GM23338 (cell line): ENCODE measurements at regions not wholly inside any gene's neighbourhood (a gene's known extent, or its start where the extent isn't known, plus 50 kb on each side); places are given as distances from the start of the nearest gene placed in this dataset.
A peak's percentile ranks its signal among the peaks of the same experiment; 100 is the strongest.

Source experiments
- ATAC-seq: fragments of 200-7000 bp; cut with Tn5 transposase; 3 replicates; pipeline ENCODE4 v1.9.1; 2020
- DNase-seq: peaks from one replicate; pipeline ENCODE4 v3.0.0-alpha.2; 2015; ENCODE audit warnings: low spot score
- H2AFZ ChIP-seq: fragments of 200-600 bp; sonication (generic); 2 replicates; pipeline ENCODE4 v1.8.0; 2016; ENCODE audit warnings: antibody characterized with exemption, mild to moderate bottlenecking, moderate library complexity
- H3F3A ChIP-seq: fragments of 200-600 bp; sonication (generic); replicated peaks from 2 replicates; pipeline ENCODE4 v1.8.0; 2017; ENCODE audit warnings: antibody characterized with exemption, mixed run types, low read depth
- H3K27ac ChIP-seq: fragments of 200-600 bp; sonication (generic); 2 replicates; pipeline ENCODE4 v1.6.1; 2016; ENCODE audit warnings: low read depth
- H3K27me3 ChIP-seq: fragments of 200-600 bp; sonication (generic); 2 replicates; pipeline ENCODE4 v1.8.0; 2016; ENCODE audit warnings: mild to moderate bottlenecking, mixed run types, moderate library complexity; ENCODE audit not compliant: insufficient read depth
- H3K36me3 ChIP-seq: fragments of 200-600 bp; sonication (generic); 2 replicates; pipeline ENCODE4 v1.8.0; 2016; ENCODE audit warnings: mild to moderate bottlenecking; ENCODE audit not compliant: insufficient read depth
- H3K4me1 ChIP-seq: fragments of 200-600 bp; sonication (generic); 2 replicates; pipeline ENCODE4 v1.8.0; 2016; ENCODE audit warnings: mild to moderate bottlenecking, moderate library complexity; ENCODE audit not compliant: insufficient read depth
- H3K4me2 ChIP-seq: fragments of 200-600 bp; sonication (generic); 2 replicates; pipeline ENCODE4 v1.7.1; 2017; ENCODE audit warnings: mixed run types
- H3K4me3 ChIP-seq: fragments of 200-600 bp; sonication (generic); 2 replicates; pipeline ENCODE4 v1.6.1; 2016; ENCODE audit warnings: mixed run types
- H3K79me2 ChIP-seq: fragments of 200-600 bp; sonication (generic); replicated peaks from 2 replicates; pipeline ENCODE4 v1.8.0; 2017; ENCODE audit warnings: mild to moderate bottlenecking; ENCODE audit not compliant: insufficient read depth
- H3K9me2 ChIP-seq: fragments of 200-600 bp; sonication (generic); 2 replicates; pipeline ENCODE4 v1.8.0; 2017; ENCODE audit not compliant: insufficient read depth
- H4K20me1 ChIP-seq: fragments of 200-600 bp; sonication (generic); replicated peaks from 2 replicates; pipeline ENCODE4 v1.8.0; 2017; ENCODE audit warnings: mild to moderate bottlenecking; ENCODE audit not compliant: insufficient read depth
- H3K27ac Mint-ChIP-seq: 2 replicates; pipeline ENCODE4 v1.8.0; 2020; ENCODE audit warnings: inconsistent platforms, mild to moderate bottlenecking, moderate library complexity, mixed read lengths
- H3K27me3 Mint-ChIP-seq: 3 replicates; pipeline ENCODE4 v1.8.0; 2022; ENCODE audit warnings: low read depth, mild to moderate bottlenecking, moderate library complexity, mixed read lengths, inconsistent platforms; ENCODE audit not compliant: insufficient read depth, poor library complexity
- H3K36me3 Mint-ChIP-seq: 3 replicates; pipeline ENCODE4 v1.8.0; 2021; ENCODE audit warnings: low read depth, mild to moderate bottlenecking, inconsistent platforms, moderate library complexity, mixed read lengths
- H3K4me1 Mint-ChIP-seq: 3 replicates; pipeline ENCODE4 v1.8.0; 2020; ENCODE audit warnings: mild to moderate bottlenecking, inconsistent platforms, mixed read lengths
- H3K4me3 Mint-ChIP-seq: 3 replicates; pipeline ENCODE4 v1.8.0; 2021; ENCODE audit warnings: moderate library complexity, mild to moderate bottlenecking, inconsistent platforms, mixed read lengths
- H3K9me3 Mint-ChIP-seq: 3 replicates; pipeline ENCODE4 v1.8.0; 2020; ENCODE audit warnings: moderate library complexity, mild to moderate bottlenecking, inconsistent platforms, mixed read lengths
- CREB1 ChIP-seq: fragments of 250-450 bp; sonication (Bioruptor Pico); IDR thresholded peaks from 2 replicates; pipeline ENCODE4 v1.5.0; 2020; ENCODE audit warnings: low read depth, mild to moderate bottlenecking, moderate library complexity
- CTCF ChIP-seq, 2 experiments: fragments of 200-600 bp in 1 of 2; sonication (generic) in 1 of 2; conservative IDR thresholded peaks; 2 replicates each; pipeline versions ENCODE4 v1.5.1 to v1.6.1; 2016 to 2017; ENCODE audit warnings: antibody characterized with exemption in 2 of 2, low read depth in 2 of 2, mild to moderate bottlenecking in 2 of 2, moderate library complexity in 1 of 2
- ETS1 ChIP-seq: IDR thresholded peaks from 2 replicates; pipeline ENCODE4 v1.6.1; 2016; ENCODE audit warnings: antibody characterized with exemption
- EZH2 ChIP-seq: fragments of 200-600 bp; sonication (generic); IDR thresholded peaks from one replicate; pipeline ENCODE4 v1.8.0; 2017; ENCODE audit warnings: antibody characterized with exemption, mild to moderate bottlenecking, low read depth; ENCODE audit not compliant: unreplicated experiment
- EZH2phosphoT487 ChIP-seq: fragments of 200-600 bp; sonication (generic); IDR thresholded peaks from one replicate; pipeline ENCODE4 v1.8.1; 2018; ENCODE audit warnings: antibody characterized with exemption; ENCODE audit not compliant: unreplicated experiment
- JUNB ChIP-seq: IDR thresholded peaks from one replicate; pipeline ENCODE4 v1.6.1; 2016; ENCODE audit warnings: antibody characterized with exemption; ENCODE audit not compliant: unreplicated experiment
- NANOG ChIP-seq: IDR thresholded peaks from 2 replicates; pipeline ENCODE4 v1.6.1; 2016; ENCODE audit warnings: antibody characterized with exemption, borderline replicate concordance
- POLR2AphosphoS5 ChIP-seq: IDR thresholded peaks from 2 replicates; pipeline ENCODE4 v1.6.1; 2016; ENCODE audit warnings: antibody characterized with exemption, low read depth
- REST ChIP-seq: IDR thresholded peaks from one replicate; pipeline ENCODE4 v1.6.1; 2018; ENCODE audit warnings: antibody characterized with exemption; ENCODE audit not compliant: unreplicated experiment
- STAT1 ChIP-seq: IDR thresholded peaks from one replicate; pipeline ENCODE4 v1.6.1; 2016; ENCODE audit warnings: antibody characterized with exemption; ENCODE audit not compliant: unreplicated experiment
- ZNF114 ChIP-seq: fragments of 250-450 bp; sonication (Bioruptor Pico); IDR thresholded peaks from 2 replicates; pipeline ENCODE4 v1.5.0; 2020; ENCODE audit warnings: mild to moderate bottlenecking, moderate library complexity
- ZNF331 ChIP-seq: fragments of 250-450 bp; sonication (Bioruptor Pico); IDR thresholded peaks from 2 replicates; pipeline ENCODE4 v1.5.0; 2020; ENCODE audit warnings: low read depth, mild to moderate bottlenecking, moderate library complexity
- TF ChIP-seq, protein P1 (sequence below): fragments of 250-450 bp; sonication (Bioruptor Pico); IDR thresholded peaks from 2 replicates; pipeline ENCODE4 v1.5.0; 2020; ENCODE audit warnings: mild to moderate bottlenecking, moderate library complexity

DNA sequence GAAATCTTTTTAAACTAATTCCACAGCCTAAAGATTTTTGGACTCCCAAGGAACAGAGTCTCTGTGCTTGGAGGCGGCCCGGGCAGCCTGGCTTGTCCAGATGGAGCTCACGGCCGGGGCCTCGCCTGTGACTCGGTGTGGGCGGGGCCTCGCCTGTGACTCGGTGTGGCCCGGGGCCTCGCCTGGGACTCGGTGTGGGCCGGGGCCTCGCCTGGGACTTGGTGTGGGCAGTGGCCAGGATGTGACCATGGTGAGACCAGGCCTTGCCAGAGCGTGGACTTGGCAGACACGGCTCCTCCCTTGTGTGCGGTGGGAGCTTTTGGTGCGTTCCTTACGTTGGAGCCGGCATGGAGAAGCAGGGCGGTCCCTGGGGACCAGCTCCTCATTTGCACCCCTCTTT lies 92.3 kb downstream of the METRNL start:
- Histone ChIP-seq H2AFZ (peak overlapping the region; percentile 53; the same call in 1 of the 2 replicates), H3K9me2 (peaks cover 3% of the 10 kb centered on the region; the same call in 1 of the 2 replicates), H3K27ac (no peak overlapping the region), H3K27me3 (no peaks in the 10 kb centered on the region), H3K4me1 (no peaks in the 10 kb centered on the region), H3K4me2 (no peak overlapping the region), H3K36me3 (no peaks in the 10 kb centered on the region), H3K79me2 (no peaks in the 10 kb centered on the region), H3F3A (no peaks in the 10 kb centered on the region), H4K20me1 (no peaks in the 10 kb centered on the region), H3K4me3 (no peak overlapping the region)
- TF ChIP-seq ZNF331 (CRISPR knock-in tag) (no peak), REST (no peak), EZH2 (no peak), JUNB (no peak), POLR2AphosphoS5 (no peak), STAT1 (no peak), NANOG (no peak), ZNF114 (CRISPR knock-in tag) (no peak), CTCF (conservative IDR thresholded peaks at IDR 0.05; ENCODE audit: low read depth in 2 of 2) (no peak), ETS1 (no peak), EZH2phosphoT487 (no peak), CREB1 (CRISPR knock-in tag) (no peak)
- TF ChIP-seq, protein P1, sequence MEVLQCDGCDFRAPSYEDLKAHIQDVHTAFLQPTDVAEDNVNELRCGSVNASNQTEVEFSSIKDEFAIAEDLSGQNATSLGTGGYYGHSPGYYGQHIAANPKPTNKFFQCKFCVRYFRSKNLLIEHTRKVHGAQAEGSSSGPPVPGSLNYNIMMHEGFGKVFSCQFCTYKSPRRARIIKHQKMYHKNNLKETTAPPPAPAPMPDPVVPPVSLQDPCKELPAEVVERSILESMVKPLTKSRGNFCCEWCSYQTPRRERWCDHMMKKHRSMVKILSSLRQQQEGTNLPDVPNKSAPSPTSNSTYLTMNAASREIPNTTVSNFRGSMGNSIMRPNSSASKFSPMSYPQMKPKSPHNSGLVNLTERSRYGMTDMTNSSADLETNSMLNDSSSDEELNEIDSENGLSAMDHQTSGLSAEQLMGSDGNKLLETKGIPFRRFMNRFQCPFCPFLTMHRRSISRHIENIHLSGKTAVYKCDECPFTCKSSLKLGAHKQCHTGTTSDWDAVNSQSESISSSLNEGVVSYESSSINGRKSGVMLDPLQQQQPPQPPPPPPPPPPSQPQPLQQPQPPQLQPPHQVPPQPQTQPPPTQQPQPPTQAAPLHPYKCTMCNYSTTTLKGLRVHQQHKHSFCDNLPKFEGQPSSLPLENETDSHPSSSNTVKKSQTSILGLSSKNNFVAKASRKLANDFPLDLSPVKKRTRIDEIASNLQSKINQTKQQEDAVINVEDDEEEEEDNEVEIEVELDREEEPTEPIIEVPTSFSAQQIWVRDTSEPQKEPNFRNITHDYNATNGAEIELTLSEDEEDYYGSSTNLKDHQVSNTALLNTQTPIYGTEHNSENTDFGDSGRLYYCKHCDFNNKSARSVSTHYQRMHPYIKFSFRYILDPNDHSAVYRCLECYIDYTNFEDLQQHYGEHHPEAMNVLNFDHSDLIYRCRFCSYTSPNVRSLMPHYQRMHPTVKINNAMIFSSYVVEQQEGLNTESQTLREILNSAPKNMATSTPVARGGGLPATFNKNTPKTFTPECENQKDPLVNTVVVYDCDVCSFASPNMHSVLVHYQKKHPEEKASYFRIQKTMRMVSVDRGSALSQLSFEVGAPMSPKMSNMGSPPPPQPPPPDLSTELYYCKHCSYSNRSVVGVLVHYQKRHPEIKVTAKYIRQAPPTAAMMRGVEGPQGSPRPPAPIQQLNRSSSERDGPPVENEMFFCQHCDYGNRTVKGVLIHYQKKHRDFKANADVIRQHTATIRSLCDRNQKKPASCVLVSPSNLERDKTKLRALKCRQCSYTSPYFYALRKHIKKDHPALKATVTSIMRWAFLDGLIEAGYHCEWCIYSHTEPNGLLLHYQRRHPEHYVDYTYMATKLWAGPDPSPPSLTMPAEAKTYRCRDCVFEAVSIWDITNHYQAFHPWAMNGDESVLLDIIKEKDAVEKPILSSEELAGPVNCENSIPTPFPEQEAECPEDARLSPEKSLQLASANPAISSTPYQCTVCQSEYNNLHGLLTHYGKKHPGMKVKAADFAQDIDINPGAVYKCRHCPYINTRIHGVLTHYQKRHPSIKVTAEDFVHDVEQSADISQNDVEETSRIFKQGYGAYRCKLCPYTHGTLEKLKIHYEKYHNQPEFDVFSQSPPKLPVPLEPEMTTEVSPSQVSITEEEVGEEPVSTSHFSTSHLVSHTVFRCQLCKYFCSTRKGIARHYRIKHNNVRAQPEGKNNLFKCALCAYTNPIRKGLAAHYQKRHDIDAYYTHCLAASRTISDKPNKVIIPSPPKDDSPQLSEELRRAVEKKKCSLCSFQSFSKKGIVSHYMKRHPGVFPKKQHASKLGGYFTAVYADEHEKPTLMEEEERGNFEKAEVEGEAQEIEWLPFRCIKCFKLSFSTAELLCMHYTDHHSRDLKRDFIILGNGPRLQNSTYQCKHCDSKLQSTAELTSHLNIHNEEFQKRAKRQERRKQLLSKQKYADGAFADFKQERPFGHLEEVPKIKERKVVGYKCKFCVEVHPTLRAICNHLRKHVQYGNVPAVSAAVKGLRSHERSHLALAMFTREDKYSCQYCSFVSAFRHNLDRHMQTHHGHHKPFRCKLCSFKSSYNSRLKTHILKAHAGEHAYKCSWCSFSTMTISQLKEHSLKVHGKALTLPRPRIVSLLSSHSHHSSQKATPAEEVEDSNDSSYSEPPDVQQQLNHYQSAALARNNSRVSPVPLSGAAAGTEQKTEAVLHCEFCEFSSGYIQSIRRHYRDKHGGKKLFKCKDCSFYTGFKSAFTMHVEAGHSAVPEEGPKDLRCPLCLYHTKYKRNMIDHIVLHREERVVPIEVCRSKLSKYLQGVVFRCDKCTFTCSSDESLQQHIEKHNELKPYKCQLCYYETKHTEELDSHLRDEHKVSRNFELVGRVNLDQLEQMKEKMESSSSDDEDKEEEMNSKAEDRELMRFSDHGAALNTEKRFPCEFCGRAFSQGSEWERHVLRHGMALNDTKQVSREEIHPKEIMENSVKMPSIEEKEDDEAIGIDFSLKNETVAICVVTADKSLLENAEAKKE (CRISPR knock-in tag), result no peak
- no peak overlapping the region for H3K4me3 Mint-ChIP-seq
- H3K9me3 Mint-ChIP-seq, result peaks cover 8% of the 10 kb centered on the region
- H3K27me3 Mint-ChIP-seq, result peaks cover 5% of the 10 kb centered on the region
- DNase-seq (no peak), ATAC-seq (peak; percentile 93)
- H3K27ac Mint-ChIP-seq, result 0 out of 2 replicates have a peak overlapping the region, but pooled peaks have one; percentile 39
- H3K36me3 Mint-ChIP-seq, result no peaks in the 10 kb centered on the region
- peaks cover 8% of the 10 kb centered on the region for H3K4me1 Mint-ChIP-seq
